Activated CD8-positive, alpha-beta T cell treated with anti-CD3 and anti-CD28 coated beads for 36 hours (primary cell): ENCODE measurements at regions not wholly inside any gene's neighbourhood (a gene's known extent, or its start where the extent isn't known, plus 50 kb on each side); places are given as distances from the start of the nearest gene placed in this dataset.

Experiments used
- ATAC-seq: fragments of 200-7000 bp; cut with Tn5 transposase; one replicate; pipeline ENCODE4 v1.10.0; 2021; ENCODE audit warnings: mild to moderate bottlenecking, moderate library complexity
- CTCF ChIA-PET: fragments of 350-600 bp; sonication (Branson Sonifier 250); formaldehyde crosslinking; loops from one replicate; lab custom pipeline; 2021; ENCODE audit warnings: antibody characterized with exemption; lab: Charles Lee
- POLR2A ChIA-PET: fragments of 350-600 bp; sonication (Branson Sonifier 250); formaldehyde crosslinking; loops from one replicate; lab custom pipeline; 2021; ENCODE audit warnings: antibody characterized with exemption; lab: Charles Lee
- DNase-seq: peaks from one replicate; pipeline ENCODE4 v3.0.0-alpha.2; 2020
- H3K27ac Mint-ChIP-seq: one replicate; pipeline ENCODE4 v1.8.0; 2021; ENCODE audit warnings: mild to moderate bottlenecking, mixed read lengths
- H3K27me3 Mint-ChIP-seq: one replicate; pipeline ENCODE4 v1.8.0; 2021; ENCODE audit warnings: mixed read lengths
- H3K36me3 Mint-ChIP-seq: one replicate; pipeline ENCODE4 v1.8.0; 2021; ENCODE audit warnings: low read depth, mixed read lengths
- H3K4me1 Mint-ChIP-seq: one replicate; pipeline ENCODE4 v1.8.0; 2021; ENCODE audit warnings: low read depth, mixed read lengths
- H3K4me3 Mint-ChIP-seq: one replicate; pipeline ENCODE4 v1.8.0; 2021; ENCODE audit warnings: mild to moderate bottlenecking, moderate library complexity, mixed read lengths
- H3K9me3 Mint-ChIP-seq: one replicate; pipeline ENCODE4 v1.8.0; 2021; ENCODE audit warnings: mixed read lengths
- CTCF ChIP-seq: fragments of 200-600 bp; IDR thresholded peaks from one replicate; pipeline ENCODE4 v1.8.0; 2022; ENCODE audit warnings: antibody characterized with exemption, mild to moderate bottlenecking
- intact Hi-C: fragments of 100-400 bp; cut with micrococcal nuclease; formaldehyde crosslinking; loops from one replicate; pipeline ENCODE4 v1.10.0; 2022

GRCh38 chrX:138872537-138872936 is 161.0 kb upstream of the FGF13 start:
- H3K4me1 Mint-ChIP-seq: no peaks in the 10 kb centered on the region
- intact Hi-C loops: no loop called here
- ATAC-seq (no peak), DNase-seq (no peak)
- no peak for TF ChIP-seq CTCF
- POLR2A ChIA-PET: no interaction called here
- no peaks in the 10 kb centered on the region for H3K27me3 Mint-ChIP-seq
- H3K9me3 Mint-ChIP-seq: no peaks in the 10 kb centered on the region
- no peak overlapping the region for H3K4me3 Mint-ChIP-seq
- CTCF ChIA-PET: no interaction called here
- H3K27ac Mint-ChIP-seq: no peak overlapping the region
- H3K36me3 Mint-ChIP-seq: no peaks in the 10 kb centered on the region

GRCh38 chrX:138871739-138872138 is 160.2 kb upstream of the FGF13 start:
- H3K9me3 Mint-ChIP-seq: no peaks in the 10 kb centered on the region
- H3K4me1 Mint-ChIP-seq: no peaks in the 10 kb centered on the region
- no peak overlapping the region for H3K4me3 Mint-ChIP-seq
- no peak for TF ChIP-seq CTCF
- no peak for DNase-seq
- POLR2A ChIA-PET: no interaction called here
- H3K36me3 Mint-ChIP-seq: no peaks in the 10 kb centered on the region
- H3K27me3 Mint-ChIP-seq: no peaks in the 10 kb centered on the region
- no peak overlapping the region for H3K27ac Mint-ChIP-seq
- CTCF ChIA-PET: no interaction called here
- intact Hi-C loops: no loop called here
- no peak for ATAC-seq

- H3K27ac Mint-ChIP-seq: no peak overlapping the region
- POLR2A ChIA-PET: no interaction called here
- H3K4me3 Mint-ChIP-seq: no peak overlapping the region
- no peaks in the 10 kb centered on the region for H3K9me3 Mint-ChIP-seq
- H3K4me1 Mint-ChIP-seq: no peaks in the 10 kb centered on the region
- intact Hi-C loops: no loop called here
- no peaks in the 10 kb centered on the region for H3K27me3 Mint-ChIP-seq
- no peaks in the 10 kb centered on the region for H3K36me3 Mint-ChIP-seq
- DNase-seq (no peak), ATAC-seq (no peak)
- no peak for TF ChIP-seq CTCF
- CTCF ChIA-PET: no interaction called here
Observed at GRCh38 chrX:138866643-138867042, 155.1 kb upstream of the FGF13 start.

GRCh38 chrX:138865093-138865649 is 153.7 kb upstream of the FGF13 start:
- ChIA-PET POLR2A (no interaction called here), CTCF (no interaction called here)
- ATAC-seq (no peak), DNase-seq (no peak)
- intact Hi-C loops: no loop called here
- TF ChIP-seq CTCF: no peak
- H3K4me3 Mint-ChIP-seq: no peak overlapping the region
- H3K9me3 Mint-ChIP-seq: no peaks in the 10 kb centered on the region
- H3K36me3 Mint-ChIP-seq: no peaks in the 10 kb centered on the region
- H3K27me3 Mint-ChIP-seq: no peaks in the 10 kb centered on the region
- no peak overlapping the region for H3K27ac Mint-ChIP-seq
- H3K4me1 Mint-ChIP-seq: no peaks in the 10 kb centered on the region

- Mint-ChIP-seq H3K9me3 (no peaks in the 10 kb centered on the region), H3K4me1 (no peaks in the 10 kb centered on the region), H3K36me3 (no peaks in the 10 kb centered on the region), H3K27ac (no peak overlapping the region), H3K4me3 (no peak overlapping the region), H3K27me3 (no peaks in the 10 kb centered on the region)
- DNase-seq (no peak), ATAC-seq (no peak)
- intact Hi-C loops: no loop called here
- ChIA-PET POLR2A (no interaction called here), CTCF (no interaction called here)
- TF ChIP-seq CTCF: no peak
Observed at GRCh38 chrX:138859421-138859820, 147.9 kb upstream of the FGF13 start.
